Neural cell (in vitro differentiated cells): ENCODE measurements at regions not wholly inside any gene's neighbourhood (a gene's known extent, or its start where the extent isn't known, plus 50 kb on each side); places are given as distances from the start of the nearest gene placed in this dataset.

Source experiments
- EP300 ChIP-seq: fragments of 450-650 bp; conservative IDR thresholded peaks from 2 replicates; pipeline ENCODE4 v1.6.1; 2014; ENCODE audit warnings: antibody characterized with exemption, mild to moderate bottlenecking, moderate library complexity; ENCODE audit not compliant: poor library complexity, severe bottlenecking
- RAD21 ChIP-seq: fragments of 450-650 bp; conservative IDR thresholded peaks from 2 replicates; pipeline ENCODE4 v1.6.1; 2014; ENCODE audit warnings: antibody characterized with exemption, mild to moderate bottlenecking, moderate library complexity
- TAF1 ChIP-seq: IDR thresholded peaks from 2 replicates; pipeline ENCODE4 v1.6.1; 2012; ENCODE audit warnings: low read depth
- TF ChIP-seq, protein P1 (sequence below): fragments of 450-650 bp; IDR thresholded peaks from 2 replicates; pipeline ENCODE4 v1.5.1; 2014; ENCODE audit warnings: antibody characterized with exemption, mild to moderate bottlenecking, moderate library complexity; ENCODE audit not compliant: poor library complexity, severe bottlenecking

DNA sequence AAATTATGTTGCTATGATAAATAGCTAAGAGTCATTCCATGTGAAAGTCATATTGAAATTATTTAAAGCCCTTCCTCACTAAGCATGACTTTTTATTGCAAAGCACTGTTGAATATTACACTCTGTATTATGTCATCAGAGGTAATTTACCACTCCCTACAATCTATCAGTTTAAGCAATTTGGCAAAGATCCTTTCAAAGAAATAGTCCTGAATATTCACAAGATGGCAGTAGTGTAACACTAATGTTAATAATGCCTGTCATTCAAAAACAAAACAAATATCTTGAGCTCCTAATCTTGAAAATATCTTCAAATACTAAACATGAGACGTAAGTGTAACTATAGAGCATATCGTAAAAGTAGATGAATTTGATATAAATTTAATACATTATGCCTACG lies 208.6 kb upstream of the TECRL start:
- TF ChIP-seq EP300 (no peak), RAD21 (peak; percentile 82), TAF1 (no peak)
- TF ChIP-seq, protein P1, sequence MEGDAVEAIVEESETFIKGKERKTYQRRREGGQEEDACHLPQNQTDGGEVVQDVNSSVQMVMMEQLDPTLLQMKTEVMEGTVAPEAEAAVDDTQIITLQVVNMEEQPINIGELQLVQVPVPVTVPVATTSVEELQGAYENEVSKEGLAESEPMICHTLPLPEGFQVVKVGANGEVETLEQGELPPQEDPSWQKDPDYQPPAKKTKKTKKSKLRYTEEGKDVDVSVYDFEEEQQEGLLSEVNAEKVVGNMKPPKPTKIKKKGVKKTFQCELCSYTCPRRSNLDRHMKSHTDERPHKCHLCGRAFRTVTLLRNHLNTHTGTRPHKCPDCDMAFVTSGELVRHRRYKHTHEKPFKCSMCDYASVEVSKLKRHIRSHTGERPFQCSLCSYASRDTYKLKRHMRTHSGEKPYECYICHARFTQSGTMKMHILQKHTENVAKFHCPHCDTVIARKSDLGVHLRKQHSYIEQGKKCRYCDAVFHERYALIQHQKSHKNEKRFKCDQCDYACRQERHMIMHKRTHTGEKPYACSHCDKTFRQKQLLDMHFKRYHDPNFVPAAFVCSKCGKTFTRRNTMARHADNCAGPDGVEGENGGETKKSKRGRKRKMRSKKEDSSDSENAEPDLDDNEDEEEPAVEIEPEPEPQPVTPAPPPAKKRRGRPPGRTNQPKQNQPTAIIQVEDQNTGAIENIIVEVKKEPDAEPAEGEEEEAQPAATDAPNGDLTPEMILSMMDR, result peak; percentile 77
